H9 (cell line): ENCODE measurements at regions not wholly inside any gene's neighbourhood (a gene's known extent, or its start where the extent isn't known, plus 50 kb on each side); places are given as distances from the start of the nearest gene placed in this dataset.

Source experiments
- DNase-seq: peaks from one replicate; pipeline ENCODE4 v3.0.0-alpha.2; 2017
- H2AFZ ChIP-seq: one replicate; pipeline ENCODE4 v1.6.1; 2013; ENCODE audit warnings: mild to moderate bottlenecking, low read length, control low read depth, moderate library complexity
- H2AK5ac ChIP-seq: 2 replicates; pipeline ENCODE4 v1.6.1; 2013; ENCODE audit warnings: low read length, control low read depth, mixed read lengths; ENCODE audit not compliant: insufficient read length
- H2BK120ac ChIP-seq: one replicate; pipeline ENCODE4 v1.6.1; 2013; ENCODE audit warnings: low read depth, mild to moderate bottlenecking, low read length, control low read depth, inconsistent platforms; ENCODE audit not compliant: poor library complexity, severe bottlenecking
- H2BK12ac ChIP-seq: 2 replicates; pipeline ENCODE4 v1.6.1; 2013; ENCODE audit warnings: low read length, control low read depth, mixed read lengths, low read depth; ENCODE audit not compliant: insufficient read length
- H2BK15ac ChIP-seq: 2 replicates; pipeline ENCODE4 v1.6.1; 2013; ENCODE audit warnings: low read depth, low read length, control low read depth
- H2BK20ac ChIP-seq: one replicate; pipeline ENCODE4 v1.6.1; 2013; ENCODE audit warnings: low read depth, mild to moderate bottlenecking, low read length, control low read depth, inconsistent platforms; ENCODE audit not compliant: poor library complexity, severe bottlenecking
- H2BK5ac ChIP-seq: 2 replicates; pipeline ENCODE4 v1.6.1; 2013; ENCODE audit warnings: low read length, control low read depth, mixed read lengths; ENCODE audit not compliant: insufficient read length
- H3K14ac ChIP-seq: 2 replicates; pipeline ENCODE4 v1.6.1; 2013; ENCODE audit warnings: low read length, control low read depth; ENCODE audit not compliant: insufficient read depth
- H3K18ac ChIP-seq: 2 replicates; pipeline ENCODE4 v1.6.1; 2013; ENCODE audit warnings: low read depth, mild to moderate bottlenecking, mixed read lengths, low read length, control low read depth; ENCODE audit not compliant: insufficient read length
- H3K23ac ChIP-seq: 2 replicates; pipeline ENCODE4 v1.6.1; 2013; ENCODE audit warnings: low read length, control low read depth, mixed read lengths, low read depth; ENCODE audit not compliant: insufficient read length
- H3K23me2 ChIP-seq: 2 replicates; pipeline ENCODE4 v1.6.1; 2013; ENCODE audit warnings: low read depth, mild to moderate bottlenecking, mixed read lengths, low read length, control low read depth; ENCODE audit not compliant: insufficient read length, poor library complexity, severe bottlenecking
- H3K27ac ChIP-seq: 2 replicates; pipeline ENCODE4 v1.5.1; 2013; ENCODE audit warnings: low read length, control low read depth, mixed read lengths, low read depth; ENCODE audit not compliant: insufficient read length
- H3K27me3 ChIP-seq: 2 replicates; pipeline ENCODE4 v1.6.1; 2013; ENCODE audit warnings: low read length, control low read depth, inconsistent platforms; ENCODE audit not compliant: insufficient read depth
- H3K4ac ChIP-seq: 2 replicates; pipeline ENCODE4 v1.6.1; 2013; ENCODE audit warnings: low read depth, mild to moderate bottlenecking, control low read depth, inconsistent platforms, low read length, moderate library complexity
- H3K4me1 ChIP-seq: 2 replicates; pipeline ENCODE4 v1.6.1; 2013; ENCODE audit warnings: low read length, control low read depth, inconsistent platforms; ENCODE audit not compliant: insufficient read depth
- H3K4me2 ChIP-seq: 2 replicates; pipeline ENCODE4 v1.6.1; 2013; ENCODE audit warnings: low read length, control low read depth, mixed read lengths; ENCODE audit not compliant: insufficient read length, insufficient read depth
- H3K56ac ChIP-seq: 2 replicates; pipeline ENCODE4 v1.6.1; 2013; ENCODE audit warnings: low read depth, mild to moderate bottlenecking, mixed read lengths, low read length, control low read depth; ENCODE audit not compliant: insufficient read length
- H3K79me1 ChIP-seq: 2 replicates; pipeline ENCODE4 v1.6.1; 2013; ENCODE audit warnings: low read depth, mild to moderate bottlenecking, moderate library complexity, low read length, control low read depth, inconsistent platforms; ENCODE audit not compliant: insufficient read depth, poor library complexity, severe bottlenecking
- H3K79me2 ChIP-seq: 2 replicates; pipeline ENCODE4 v1.6.1; 2013; ENCODE audit warnings: low read length, control low read depth, inconsistent platforms; ENCODE audit not compliant: insufficient read depth
- H3K9ac ChIP-seq: 2 replicates; pipeline ENCODE4 v1.6.1; 2013; ENCODE audit warnings: low read length, control low read depth, mixed read lengths; ENCODE audit not compliant: insufficient read length; ENCODE audit errors: extremely low read depth
- H3K9me3 ChIP-seq: one replicate; pipeline ENCODE4 v1.6.1; 2013; ENCODE audit warnings: low read depth, low read length, inconsistent platforms; ENCODE audit not compliant: control insufficient read depth
- H3T11ph ChIP-seq: one replicate; pipeline ENCODE4 v1.6.1; 2013; ENCODE audit warnings: mild to moderate bottlenecking, low read length, control low read depth, inconsistent platforms
- H4K20me1 ChIP-seq: one replicate; pipeline ENCODE4 v1.6.1; 2013; ENCODE audit not compliant: control insufficient read depth, insufficient read length, insufficient read depth
- H4K5ac ChIP-seq: 2 replicates; pipeline ENCODE4 v1.6.1; 2013; ENCODE audit warnings: low read depth, mild to moderate bottlenecking, mixed read lengths, low read length, control low read depth; ENCODE audit not compliant: insufficient read length
- H4K8ac ChIP-seq: replicated peaks from 2 replicates; pipeline ENCODE4 v1.6.1; 2013; ENCODE audit warnings: low read length, control low read depth, mixed read lengths, low read depth; ENCODE audit not compliant: insufficient read length
- H4K91ac ChIP-seq: 2 replicates; pipeline ENCODE4 v1.6.1; 2013; ENCODE audit warnings: low read depth, mild to moderate bottlenecking, moderate library complexity, mixed read lengths, low read length, control low read depth; ENCODE audit not compliant: insufficient read length
- H3K27ac Mint-ChIP-seq, 3 experiments: 2 replicates in 2 of 3; 3 replicates in 1 of 3; pipeline ENCODE4 v1.8.0; 2020 to 2021; ENCODE audit warnings: mixed read lengths in 3 of 3, mild to moderate bottlenecking in 1 of 3, moderate library complexity in 1 of 3
- H3K27me3 Mint-ChIP-seq: 2 replicates; pipeline ENCODE4 v1.8.0; 2021; ENCODE audit warnings: low read depth, mild to moderate bottlenecking, moderate library complexity, mixed read lengths
- H3K36me3 Mint-ChIP-seq, 3 experiments: 2 replicates in 2 of 3; 3 replicates in 1 of 3; pipeline ENCODE4 v1.8.0; 2020 to 2021; ENCODE audit warnings: low read depth in 3 of 3, mixed read lengths in 3 of 3; ENCODE audit not compliant: insufficient read depth in 1 of 3
- H3K4me1 Mint-ChIP-seq, 2 experiments: 2 replicates each; pipeline ENCODE4 v1.8.0; 2020; ENCODE audit warnings: mixed read lengths in 2 of 2
- H3K4me3 Mint-ChIP-seq, 2 experiments: 2 replicates in 1 of 2; 3 replicates in 1 of 2; pipeline ENCODE4 v1.8.0; 2020 to 2021; ENCODE audit warnings: mild to moderate bottlenecking in 2 of 2, mixed read lengths in 2 of 2, moderate library complexity in 1 of 2
- H3K9me3 Mint-ChIP-seq, 2 experiments: 2 replicates in 1 of 2; 3 replicates in 1 of 2; pipeline ENCODE4 v1.8.0; 2020; ENCODE audit warnings: mild to moderate bottlenecking in 2 of 2, mixed read lengths in 2 of 2, moderate library complexity in 1 of 2
- CTCF ChIP-seq: fragments of 200-600 bp; sonication (generic); conservative IDR thresholded peaks from 3 replicates; pipeline ENCODE4 v1.8.0; 2021; ENCODE audit warnings: antibody characterized with exemption, mild to moderate bottlenecking
- WGBS: extraction: QIAGEN DNeasy Blood & Tissue Kit; methylation state at CpG from one replicate; pipeline ENCODE4 v1.1.7; 2013; ENCODE audit warnings: missing lambda C conversion rate, low lambda C conversion rate, mixed read lengths; ENCODE audit not compliant: insufficient read length; ENCODE audit errors: extremely low coverage; 5-methylcytosine and 5-hydroxymethylcytosine counted together

GRCh38 chrX:123088331-123088730, 95.7 kb upstream of the GRIA3 start:
- H3K27me3 Mint-ChIP-seq, result peaks cover 1% of the 10 kb centered on the region
- no peak overlapping the region for H3K18ac ChIP-seq
- peaks cover 0 to 7% (median 7%) of the 10 kb centered on the region in 3 experiments; a peak in 4 of 7 replicates for H3K36me3 Mint-ChIP-seq
- H3K23ac ChIP-seq, result no peak overlapping the region
- H3T11ph ChIP-seq, result no peak overlapping the region
- no peaks in the 10 kb centered on the region for H3K27me3 ChIP-seq
- H3K27ac Mint-ChIP-seq, result no peak overlapping the region
- no peak overlapping the region for H3K4ac ChIP-seq
- peaks cover 3% of the 10 kb centered on the region; the same call in 1 of the 2 replicates for H3K4me1 ChIP-seq
- H3K9me3 Mint-ChIP-seq, result peaks cover 11 to 68% of the 10 kb centered on the region in 2 experiments
- no peak overlapping the region for H2AFZ ChIP-seq
- H2BK15ac ChIP-seq, result no peak overlapping the region
- H4K8ac ChIP-seq, result no peak overlapping the region
- no peaks in the 10 kb centered on the region for H3K79me2 ChIP-seq
- H2BK20ac ChIP-seq, result no peak overlapping the region
- peaks cover 19 to 21% of the 10 kb centered on the region in 2 experiments for H3K4me1 Mint-ChIP-seq
- no peak for TF ChIP-seq CTCF
- H2BK12ac ChIP-seq, result no peak overlapping the region
- no peak overlapping the region for H3K27ac ChIP-seq
- H3K9ac ChIP-seq, result no peak overlapping the region
- H3K9me3 ChIP-seq, result peaks cover 12% of the 10 kb centered on the region
- no peak overlapping the region for H4K91ac ChIP-seq
- no peak overlapping the region for H2BK5ac ChIP-seq
- no peak overlapping the region for H4K5ac ChIP-seq
- no peak overlapping the region for H3K4me2 ChIP-seq
- no peaks in the 10 kb centered on the region for H4K20me1 ChIP-seq
- no peaks in the 10 kb centered on the region for H3K79me1 ChIP-seq
- no peak for DNase-seq
- H3K23me2 ChIP-seq, result no peaks in the 10 kb centered on the region
- no peak overlapping the region for H3K56ac ChIP-seq
- no peak overlapping the region for H3K4me3 Mint-ChIP-seq
- no peak overlapping the region for H2BK120ac ChIP-seq
- no peak overlapping the region for H3K14ac ChIP-seq
- no CpG with 5 or more reads among the region's 2 CpGs for WGBS
- H2AK5ac ChIP-seq, result no peak overlapping the region
